ENCODE measurements at regions not wholly inside any gene's neighbourhood (a gene's known extent, or its start where the extent isn't known, plus 50 kb on each side); places are given as distances from the start of the nearest gene placed in this dataset.
"Not testable (repeated sequence)": the region's sequence is repeated elsewhere in the genome, so short reads cannot be mapped to it uniquely, and the experiment has no call there.

DNA sequence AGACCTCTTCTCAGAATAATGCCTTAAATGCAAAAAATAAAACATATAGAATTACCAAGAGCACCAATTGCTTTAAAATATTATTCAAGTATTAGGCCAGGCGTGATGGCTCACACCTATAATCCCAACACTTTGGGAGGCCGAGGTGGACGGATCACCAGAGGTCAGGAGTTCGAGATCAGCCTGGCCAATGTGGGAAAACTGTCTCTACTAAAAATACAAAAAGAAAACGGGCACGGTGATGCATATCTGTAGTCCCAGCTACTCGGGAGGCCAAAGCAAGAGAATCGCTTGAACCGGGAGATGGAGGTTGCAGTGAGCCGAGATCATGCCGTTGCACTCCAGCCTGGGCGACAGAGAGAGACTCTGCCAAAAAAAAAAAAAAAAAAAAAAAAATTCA lies 55.4 kb upstream of the RAB6C start:
- DNase-seq, result not testable (repeated sequence)

DNA sequence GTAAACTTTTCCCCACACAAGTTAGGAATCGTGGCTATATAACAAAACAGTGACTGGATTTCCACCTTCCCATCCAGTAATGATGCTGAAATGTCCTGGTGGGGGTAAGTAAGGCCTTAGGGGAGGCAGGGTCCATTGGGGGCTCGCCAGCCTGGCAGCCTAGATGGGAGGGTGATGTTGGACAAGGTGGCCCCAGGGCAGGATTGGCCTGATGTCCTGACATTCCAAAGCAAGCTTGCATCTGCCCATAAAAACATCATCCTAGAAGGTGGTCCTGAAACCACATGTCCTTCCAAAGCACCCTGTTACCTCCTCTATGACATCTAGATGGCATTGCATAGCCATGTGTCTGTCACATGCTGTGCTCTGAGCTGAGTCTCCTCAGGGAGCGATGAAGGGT lies 54.1 kb upstream of the RAB6C start:
- DNase-seq, result no peak

DNA sequence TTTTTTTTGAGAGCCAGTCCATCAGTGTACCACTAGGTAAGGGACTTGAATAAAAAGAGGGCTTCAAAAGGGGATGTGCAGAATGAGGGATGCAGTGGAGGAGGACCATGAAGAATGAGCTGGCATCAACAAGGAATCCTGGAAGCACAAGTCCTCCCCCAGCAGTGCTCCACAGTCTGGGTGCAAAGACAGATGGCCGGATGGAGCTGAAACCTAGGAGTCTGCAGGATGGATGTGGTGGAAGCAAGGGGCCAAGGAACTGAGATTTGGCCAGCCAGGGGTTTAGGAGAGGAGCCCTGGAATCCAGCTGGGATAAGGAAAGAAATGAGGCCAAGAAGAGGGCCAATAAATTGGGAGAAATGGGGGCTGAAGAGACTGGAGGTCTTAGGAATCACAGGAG lies 51.8 kb upstream of the RAB6C start:
- DNase-seq, result no peak

DNA sequence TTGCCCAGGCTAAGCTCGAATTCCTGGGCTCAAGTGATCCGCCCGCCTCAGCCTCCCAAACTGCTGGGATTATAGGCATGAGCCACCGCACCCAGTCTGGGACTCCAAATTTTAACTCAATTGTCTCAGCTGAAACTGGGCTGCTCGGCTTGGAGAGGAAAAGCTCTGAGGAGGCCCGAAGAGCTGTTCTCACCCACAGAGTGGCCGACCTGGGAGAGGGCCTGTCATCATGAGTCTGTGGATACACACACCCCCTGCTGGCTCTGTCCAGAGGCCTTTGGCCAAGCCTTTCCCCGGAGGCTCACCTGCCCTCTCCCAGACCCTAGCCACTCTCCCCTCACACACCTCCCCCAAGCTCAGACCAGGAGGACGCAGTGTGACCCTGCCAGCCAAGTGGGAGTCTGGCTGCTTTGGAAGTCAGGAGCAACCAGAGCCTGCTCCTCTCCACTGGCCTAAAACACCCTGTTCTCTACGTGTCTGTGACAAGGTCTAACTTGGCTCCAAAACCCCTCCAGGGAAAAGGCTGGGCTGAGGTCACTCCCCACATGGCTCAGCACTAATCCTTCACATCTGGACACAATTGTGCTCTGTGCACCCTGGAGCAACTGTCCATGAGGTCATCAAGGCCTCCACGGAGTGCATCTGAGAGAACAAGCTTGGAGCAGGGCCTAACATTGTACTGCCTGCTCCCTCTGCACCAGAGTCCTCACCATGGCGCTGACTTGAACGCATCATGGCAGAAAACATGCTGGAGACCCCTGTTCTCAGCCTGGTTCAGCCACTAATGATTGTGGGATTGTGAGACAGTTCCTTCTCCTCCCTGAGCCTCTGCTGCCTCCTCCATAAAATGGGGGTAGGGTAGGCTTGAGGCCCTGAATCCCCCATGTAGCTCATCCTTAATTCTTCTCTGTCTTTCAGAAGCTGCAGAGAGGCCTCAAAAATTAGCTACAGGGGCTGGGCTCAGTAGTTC lies 49.9 kb upstream of the RAB6C start:
- no peak for DNase-seq
